A673 (cell line): ENCODE measurements at regions not wholly inside any gene's neighbourhood (a gene's known extent, or its start where the extent isn't known, plus 50 kb on each side); places are given as distances from the start of the nearest gene placed in this dataset.

Source experiments
- BruUV-seq: library from RNA; stranded (reverse); fragments of 400-500 nt; replicated peaks from 2 replicates; lab custom pipeline; 2021; lab: Mats Ljungman, UMichigan
- CTCF ChIA-PET: fragments of 300-600 bp; sonication (Branson Sonifier 250); formaldehyde crosslinking; loops from one replicate; lab custom pipeline; 2022; ENCODE audit warnings: antibody characterized with exemption; lab: Charles Lee
- POLR2A ChIA-PET: fragments of 300-600 bp; sonication (Branson Sonifier 250); formaldehyde crosslinking; loops from one replicate; lab custom pipeline; 2022; ENCODE audit warnings: antibody characterized with exemption; ENCODE audit not compliant: low non-redundant PET; lab: Charles Lee
- DNase-seq: peaks from one replicate; pipeline ENCODE4 v3.0.0-alpha.2; 2015; ENCODE audit warnings: low spot score
- H3K27ac ChIP-seq: fragments of 200-600 bp; sonication (generic); 2 replicates; pipeline ENCODE4 v1.5.1; 2016; ENCODE audit warnings: mixed run types, low read depth, mild to moderate bottlenecking, mixed read lengths, antibody characterized with exemption, low read length; ENCODE audit not compliant: poor library complexity, severe bottlenecking
- H3K27me3 ChIP-seq: fragments of 200-600 bp; sonication (generic); replicated peaks from 2 replicates; pipeline ENCODE4 v1.6.1; 2017; ENCODE audit warnings: mixed run types, low read depth, mild to moderate bottlenecking, mixed read lengths, antibody characterized with exemption, low read length; ENCODE audit not compliant: insufficient read depth, poor library complexity
- H3K36me3 ChIP-seq: fragments of 200-600 bp; sonication (generic); 2 replicates; pipeline ENCODE4 v1.6.1; 2016; ENCODE audit warnings: mixed run types, mild to moderate bottlenecking, mixed read lengths, antibody characterized with exemption, low read length; ENCODE audit not compliant: insufficient read depth, poor library complexity, severe bottlenecking
- H3K4me1 ChIP-seq: fragments of 200-600 bp; sonication (generic); 2 replicates; pipeline ENCODE4 v1.6.1; 2017; ENCODE audit warnings: mixed run types, mild to moderate bottlenecking, mixed read lengths, antibody characterized with exemption, low read length; ENCODE audit not compliant: insufficient read depth, poor library complexity, severe bottlenecking
- H3K4me3 ChIP-seq: fragments of 200-600 bp; sonication (generic); 2 replicates; pipeline ENCODE4 v1.5.1; 2016; ENCODE audit warnings: low read depth, mixed run types, mild to moderate bottlenecking, mixed read lengths, low read length; ENCODE audit not compliant: poor library complexity, severe bottlenecking
- H3K9me3 ChIP-seq: fragments of 200-600 bp; sonication (generic); 2 replicates; pipeline ENCODE4 v1.6.1; 2016; ENCODE audit warnings: mixed run types, low read depth, mild to moderate bottlenecking, mixed read lengths, antibody characterized with exemption, low read length; ENCODE audit not compliant: poor library complexity, severe bottlenecking
- EZH2 ChIP-seq: fragments of 200-600 bp; sonication (generic); IDR thresholded peaks from 2 replicates; pipeline ENCODE4 v1.6.1; 2017; ENCODE audit warnings: borderline replicate concordance, low read depth, mild to moderate bottlenecking, mixed read lengths, antibody characterized with exemption, low read length; ENCODE audit not compliant: poor library complexity, severe bottlenecking
- intact Hi-C: fragments of 100-400 bp; cut with micrococcal nuclease; formaldehyde crosslinking; loops from one replicate; pipeline ENCODE4 v1.10.0; 2022; ENCODE audit not compliant: unreplicated experiment
- TF ChIP-seq, protein P1 (sequence below): fragments of 300-800, 200-600 bp; sonication (generic); conservative IDR thresholded peaks from 2 replicates; pipeline ENCODE4 v1.5.1; 2017; ENCODE audit warnings: low read depth, mild to moderate bottlenecking, antibody characterized with exemption, low read length, moderate library complexity, mixed read lengths

DNA sequence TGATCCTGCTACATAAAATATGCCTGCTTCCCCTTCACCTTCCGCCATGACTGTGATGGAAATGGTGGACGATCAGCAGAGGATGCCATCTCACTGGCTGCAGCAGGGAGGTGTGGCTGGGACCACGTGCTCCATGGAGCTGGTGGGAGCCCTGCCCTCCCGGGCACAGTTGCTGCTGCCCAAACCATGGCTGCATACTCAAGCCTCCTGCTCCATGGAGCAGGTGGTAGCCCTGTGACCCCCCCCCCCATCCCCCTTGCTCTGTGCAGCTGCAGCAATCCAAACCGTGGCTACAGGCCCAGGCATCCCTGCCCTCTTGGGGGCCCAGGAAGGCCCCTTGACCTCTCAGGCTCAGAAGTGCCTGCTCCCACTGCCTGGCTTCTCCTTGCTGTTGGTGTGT is 597.5 kb upstream of the LMO3 start:
- Histone ChIP-seq H3K4me3 (no peak overlapping the region), H3K27me3 (no peaks in the 10 kb centered on the region), H3K4me1 (no peaks in the 10 kb centered on the region), H3K9me3 (no peaks in the 10 kb centered on the region), H3K27ac (no peak overlapping the region), H3K36me3 (no peaks in the 10 kb centered on the region)
- TF ChIP-seq EZH2 = no peak
- TF ChIP-seq, protein P1, sequence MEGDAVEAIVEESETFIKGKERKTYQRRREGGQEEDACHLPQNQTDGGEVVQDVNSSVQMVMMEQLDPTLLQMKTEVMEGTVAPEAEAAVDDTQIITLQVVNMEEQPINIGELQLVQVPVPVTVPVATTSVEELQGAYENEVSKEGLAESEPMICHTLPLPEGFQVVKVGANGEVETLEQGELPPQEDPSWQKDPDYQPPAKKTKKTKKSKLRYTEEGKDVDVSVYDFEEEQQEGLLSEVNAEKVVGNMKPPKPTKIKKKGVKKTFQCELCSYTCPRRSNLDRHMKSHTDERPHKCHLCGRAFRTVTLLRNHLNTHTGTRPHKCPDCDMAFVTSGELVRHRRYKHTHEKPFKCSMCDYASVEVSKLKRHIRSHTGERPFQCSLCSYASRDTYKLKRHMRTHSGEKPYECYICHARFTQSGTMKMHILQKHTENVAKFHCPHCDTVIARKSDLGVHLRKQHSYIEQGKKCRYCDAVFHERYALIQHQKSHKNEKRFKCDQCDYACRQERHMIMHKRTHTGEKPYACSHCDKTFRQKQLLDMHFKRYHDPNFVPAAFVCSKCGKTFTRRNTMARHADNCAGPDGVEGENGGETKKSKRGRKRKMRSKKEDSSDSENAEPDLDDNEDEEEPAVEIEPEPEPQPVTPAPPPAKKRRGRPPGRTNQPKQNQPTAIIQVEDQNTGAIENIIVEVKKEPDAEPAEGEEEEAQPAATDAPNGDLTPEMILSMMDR = no peak
- BruUV-seq = no TSS peak
- POLR2A ChIA-PET = no interaction called here
- intact Hi-C loops = no loop called here
- CTCF ChIA-PET = no interaction called here
- DNase-seq = no peak

DNA sequence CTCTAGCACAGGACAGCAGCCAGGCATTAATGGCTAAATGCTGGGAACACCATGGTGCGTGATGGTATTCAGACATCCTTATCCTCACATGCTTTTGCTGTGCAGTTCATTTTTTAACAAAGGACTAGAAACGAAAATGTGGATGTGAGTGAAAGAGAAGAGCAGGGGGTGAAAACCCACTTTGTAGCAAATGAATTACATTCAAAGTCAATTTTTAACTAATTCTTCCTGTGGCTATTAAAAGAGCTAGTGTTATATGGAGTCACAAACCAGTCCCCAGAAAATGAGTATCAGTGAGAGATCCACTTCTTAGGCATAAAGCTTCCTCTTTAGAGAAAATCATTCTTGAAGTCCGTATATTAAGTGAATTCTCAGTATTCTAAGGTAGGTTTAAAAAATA is 592.0 kb upstream of the LMO3 start:
- Histone ChIP-seq H3K4me1 (no peaks in the 10 kb centered on the region), H3K27ac (no peak overlapping the region), H3K36me3 (no peaks in the 10 kb centered on the region), H3K9me3 (no peaks in the 10 kb centered on the region), H3K27me3 (no peaks in the 10 kb centered on the region), H3K4me3 (no peak overlapping the region)
- CTCF ChIA-PET = no interaction called here
- POLR2A ChIA-PET = no interaction called here
- intact Hi-C loops = loop anchor here (5.0 kb wide), 1 partner anchor 46 kb away; no protein-coding TSS in a partner anchor
- DNase-seq = no peak
- no peak for TF ChIP-seq EZH2
- TF ChIP-seq, protein P1 = no peak
- no TSS peak for BruUV-seq

DNA sequence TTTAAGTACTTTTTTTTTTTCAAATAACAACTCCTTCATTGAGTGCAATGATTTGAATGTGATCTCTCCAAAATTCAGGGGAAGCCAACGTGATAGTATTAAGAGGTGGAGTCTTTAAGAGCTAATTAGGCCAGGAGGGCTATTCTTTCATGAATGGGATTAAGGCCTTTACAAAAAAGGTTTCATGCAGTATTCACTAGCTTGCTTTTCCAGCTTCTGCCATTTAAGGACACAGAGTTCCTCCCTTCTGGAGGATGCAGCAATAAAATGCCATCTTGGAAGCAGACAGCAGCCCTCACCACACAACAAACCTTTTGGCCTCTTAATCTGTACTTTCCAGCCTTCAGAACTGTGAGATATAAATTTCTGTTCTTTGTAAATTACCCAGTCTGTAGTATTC is 586.8 kb upstream of the LMO3 start:
- no peak for DNase-seq
- Histone ChIP-seq H3K27me3 (no peaks in the 10 kb centered on the region), H3K36me3 (no peaks in the 10 kb centered on the region), H3K4me3 (no peak overlapping the region), H3K9me3 (no peaks in the 10 kb centered on the region), H3K4me1 (no peaks in the 10 kb centered on the region), H3K27ac (no peak overlapping the region)
- BruUV-seq = no TSS peak
- ChIA-PET CTCF (no interaction called here), POLR2A (interaction anchor here (0.6 kb wide), 1 partner anchor 404 kb away, joined by 7 read pairs; no protein-coding TSS in a partner anchor)
- no peak for TF ChIP-seq EZH2
- intact Hi-C loops = no loop called here
